ENCODE measurements at regions not wholly inside any gene's neighbourhood (a gene's known extent, or its start where the extent isn't known, plus 50 kb on each side); places are given as distances from the start of the nearest gene placed in this dataset.
A peak's percentile ranks its signal among the peaks of the same experiment; 100 is the strongest.
"Not testable (repeated sequence)": the region's sequence is repeated elsewhere in the genome, so short reads cannot be mapped to it uniquely, and the experiment has no call there.

DNA sequence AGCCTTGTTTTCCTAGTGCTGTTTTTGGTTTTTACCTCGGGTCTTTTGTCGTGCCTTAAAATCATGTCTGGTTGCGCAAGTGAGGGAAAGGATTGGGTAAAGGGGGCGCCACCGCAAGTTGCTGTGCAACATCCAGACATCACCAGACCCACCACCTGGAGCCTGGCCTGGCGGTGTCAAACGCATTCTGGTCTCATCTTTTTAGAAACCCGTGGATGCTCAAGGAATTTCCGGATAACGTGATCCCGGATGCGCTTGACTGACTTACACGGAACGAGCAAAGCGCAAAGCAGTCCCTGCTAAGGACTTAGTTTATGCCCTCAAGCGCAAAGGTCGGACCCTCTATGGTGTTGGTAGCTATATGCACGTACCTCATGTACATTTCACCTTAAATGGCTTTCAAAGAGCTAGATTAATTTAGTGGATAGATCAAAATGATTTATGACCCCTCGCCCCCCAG, 105.2 kb downstream of the OR2B2 start:
- peak; percentile 69 for DNase-seq (ENCODE audit: low spot score)

DNA sequence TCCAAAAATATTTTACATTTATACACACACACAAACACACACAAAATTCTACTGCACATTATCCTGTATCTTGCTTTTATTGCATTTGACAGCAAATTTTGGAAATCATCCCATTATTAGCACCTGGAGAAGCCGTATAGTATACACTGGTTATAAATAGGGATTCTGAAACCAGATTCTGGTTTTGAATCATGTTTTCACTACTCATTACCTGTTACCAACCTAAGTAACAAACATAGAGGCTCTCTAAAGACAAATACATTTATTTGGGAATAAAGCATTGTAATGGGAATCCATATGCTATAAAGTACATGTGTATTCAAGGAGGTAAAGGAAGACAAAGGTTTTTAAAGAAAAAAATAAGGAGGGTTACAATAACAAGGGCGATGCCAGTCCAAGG, 106.8 kb downstream of the OR2B2 start:
- no peak for DNase-seq (ENCODE audit: low spot score)

DNA sequence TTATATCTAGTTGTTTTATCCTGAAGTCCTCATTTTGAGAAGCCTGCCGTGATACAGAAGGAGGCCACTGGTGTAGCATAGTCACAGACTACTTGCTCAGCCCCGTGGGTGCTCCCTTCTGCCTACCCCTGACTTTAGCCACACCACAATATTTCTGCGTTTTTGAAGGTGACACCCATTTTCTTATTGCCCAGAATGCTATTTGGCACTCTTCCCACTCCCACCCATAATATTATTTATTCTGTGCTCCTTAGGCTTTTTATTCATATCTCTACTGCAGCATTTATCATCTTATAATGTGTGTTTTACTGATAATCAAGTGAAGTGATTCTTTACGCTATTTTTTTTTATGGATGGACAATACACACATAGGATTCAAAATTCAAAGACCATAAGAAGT, 107.3 kb downstream of the OR2B2 start:
- DNase-seq (ENCODE audit: low spot score): no peak

DNA sequence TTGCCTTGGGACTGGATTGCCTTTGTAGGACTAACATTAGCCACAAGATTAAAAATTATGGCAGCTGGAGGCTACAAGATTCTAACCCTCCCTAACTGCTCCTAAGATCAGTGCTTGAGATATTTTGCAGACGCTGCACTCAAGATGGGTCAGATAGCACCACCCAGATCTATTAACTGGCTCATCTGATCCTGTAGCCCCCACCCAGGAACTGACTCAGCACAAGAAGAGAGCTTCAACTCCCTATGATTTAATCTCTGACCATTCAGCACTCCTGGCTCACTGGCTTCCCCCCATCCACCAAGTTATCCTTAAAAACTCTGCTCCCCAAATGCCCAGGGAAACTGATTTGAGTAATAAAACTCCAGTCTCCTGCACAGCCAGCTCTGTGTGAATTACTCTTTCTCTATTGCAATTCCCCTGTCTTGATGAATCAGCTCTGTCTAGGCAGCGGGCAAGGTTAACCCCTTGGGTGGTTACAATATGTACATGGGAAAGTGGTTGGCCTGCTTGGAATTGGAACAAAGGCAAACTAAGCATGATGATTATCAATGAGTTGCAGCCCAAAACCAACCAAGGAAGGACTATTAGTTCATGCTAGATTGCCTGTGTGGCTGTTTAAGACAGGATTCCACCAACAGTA, 111.3 kb downstream of the OR2B2 start:
- no peak for DNase-seq (ENCODE audit: low spot score)

DNA sequence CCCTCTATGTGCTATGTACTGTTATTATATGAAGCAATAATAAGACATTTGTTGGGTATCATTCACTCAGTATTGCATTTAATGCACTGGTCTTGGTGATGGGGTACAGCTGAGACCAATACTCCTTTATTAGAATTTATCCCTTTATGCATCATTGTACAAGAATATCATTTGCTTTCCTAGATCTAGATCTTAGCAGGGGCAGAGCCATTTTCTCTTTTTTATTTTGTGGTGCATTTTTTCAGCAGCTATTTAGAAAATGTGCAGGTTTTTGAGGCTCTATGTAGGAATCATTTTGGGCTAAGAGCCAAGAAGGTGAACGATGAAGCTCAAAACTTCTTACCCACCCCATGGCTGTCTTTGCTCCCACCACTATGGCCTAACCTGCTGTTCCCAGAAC, 114.2 kb downstream of the OR2B2 start:
- DNase-seq (ENCODE audit: low spot score): no peak

DNA sequence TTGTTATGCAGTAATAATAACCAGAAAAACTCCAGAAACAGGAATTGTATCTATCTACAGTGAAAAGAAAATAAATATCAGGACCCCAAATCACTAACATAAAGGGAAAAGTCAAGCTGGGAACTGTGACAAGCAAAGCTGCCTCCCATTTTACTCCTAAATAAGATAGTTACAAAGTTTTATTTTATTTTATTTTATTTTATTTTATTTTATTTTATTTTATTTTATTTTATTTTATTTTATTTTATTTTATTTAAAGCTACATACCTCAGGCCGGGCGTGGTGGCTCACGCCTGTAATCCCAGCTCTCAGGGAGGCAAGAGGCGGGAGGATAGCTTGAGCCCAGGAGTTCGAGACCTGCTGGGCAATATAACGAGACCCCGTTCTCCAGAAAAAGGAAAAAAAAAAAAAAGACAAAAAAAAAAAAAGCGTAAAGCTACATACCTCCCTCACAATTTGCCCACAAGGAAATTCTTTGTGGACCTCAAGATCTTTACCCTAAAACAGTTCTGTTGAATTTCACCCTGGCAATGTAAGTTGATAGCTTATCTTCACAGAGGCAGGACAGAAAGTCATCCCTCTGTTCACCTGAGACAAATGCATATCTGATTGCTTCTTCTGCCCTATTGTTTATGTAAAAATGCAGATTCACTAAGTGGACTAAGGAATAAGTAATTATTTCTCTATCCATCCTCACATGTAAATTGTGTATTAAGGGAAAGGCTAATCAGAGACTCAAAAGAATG, 115.3 kb downstream of the OR2B2 start:
- DNase-seq (ENCODE audit: low spot score): not testable (repeated sequence)

DNA sequence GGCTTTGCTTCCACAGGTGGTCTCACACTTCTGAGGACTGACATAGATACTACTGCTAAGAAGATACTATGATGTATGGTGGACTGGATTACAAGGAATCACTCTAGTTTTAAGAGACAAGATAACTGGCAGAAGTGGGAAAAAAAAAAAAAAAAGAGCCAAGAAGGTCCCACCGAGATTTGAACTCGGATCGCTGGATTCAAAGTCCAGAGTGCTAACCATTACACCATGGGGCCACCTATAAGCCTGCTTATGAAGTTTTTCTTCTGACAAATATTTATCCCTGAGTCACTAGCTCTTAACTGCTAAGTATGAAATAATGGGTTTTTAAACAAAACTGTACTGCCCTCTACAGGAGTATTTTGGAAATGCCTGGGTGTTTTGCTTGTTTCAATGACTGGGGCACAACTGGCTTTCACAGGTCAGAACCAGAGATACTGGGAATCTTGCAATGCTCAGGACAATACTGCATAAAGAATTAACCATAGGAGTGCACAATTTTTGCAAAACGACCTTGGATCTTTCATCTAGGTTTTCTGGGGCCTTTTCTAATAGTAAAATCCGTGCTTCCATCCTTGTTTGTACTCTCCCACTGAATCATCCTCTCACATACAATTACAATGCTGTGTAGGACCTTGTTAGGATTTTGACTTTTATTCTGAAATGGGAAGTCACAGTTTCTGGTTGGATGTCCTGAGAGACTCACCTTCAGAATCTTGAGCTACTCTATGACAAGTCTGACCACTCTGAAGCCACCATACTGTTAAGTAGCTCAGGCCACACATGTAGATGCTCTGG, 116.3 kb downstream of the OR2B2 start:
- DNase-seq (ENCODE audit: low spot score): peak; percentile 98

DNA sequence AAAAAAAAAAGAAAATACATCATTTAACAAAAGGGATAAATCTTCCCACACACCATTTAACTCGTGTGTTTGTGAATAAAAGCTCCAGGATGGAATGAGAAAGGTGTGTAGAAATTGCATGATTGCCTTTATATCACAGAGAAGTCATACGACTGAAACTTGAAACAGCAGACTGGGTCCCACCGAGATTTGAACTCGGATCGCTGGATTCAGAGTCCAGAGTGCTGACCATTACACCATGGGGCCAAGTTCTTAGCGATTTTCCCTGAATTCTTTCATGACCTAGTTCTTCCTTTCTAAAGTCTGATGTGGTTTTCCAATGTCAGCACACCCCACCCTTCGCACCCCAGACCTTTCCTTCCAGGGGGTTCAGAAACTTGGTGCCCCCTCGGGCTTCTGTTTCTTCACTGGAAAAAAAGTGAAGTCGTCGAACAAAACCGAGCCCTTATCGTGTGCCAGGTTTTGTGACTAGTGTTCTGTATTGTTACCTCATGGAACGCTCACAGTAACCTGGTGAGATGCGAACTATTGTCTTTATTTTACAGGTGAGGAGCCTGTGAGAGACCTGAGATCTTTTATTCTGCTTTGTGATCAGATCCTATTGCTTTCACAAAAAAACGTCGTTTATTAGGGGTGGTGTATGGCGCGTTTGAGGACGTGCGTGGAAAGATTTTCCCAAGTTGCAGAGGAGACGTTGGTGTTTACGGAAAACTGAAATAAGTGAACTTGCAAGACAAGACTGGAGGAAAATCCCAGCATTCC, 120.8 kb downstream of the OR2B2 start:
- DNase-seq (ENCODE audit: low spot score): peak; percentile 89

DNA sequence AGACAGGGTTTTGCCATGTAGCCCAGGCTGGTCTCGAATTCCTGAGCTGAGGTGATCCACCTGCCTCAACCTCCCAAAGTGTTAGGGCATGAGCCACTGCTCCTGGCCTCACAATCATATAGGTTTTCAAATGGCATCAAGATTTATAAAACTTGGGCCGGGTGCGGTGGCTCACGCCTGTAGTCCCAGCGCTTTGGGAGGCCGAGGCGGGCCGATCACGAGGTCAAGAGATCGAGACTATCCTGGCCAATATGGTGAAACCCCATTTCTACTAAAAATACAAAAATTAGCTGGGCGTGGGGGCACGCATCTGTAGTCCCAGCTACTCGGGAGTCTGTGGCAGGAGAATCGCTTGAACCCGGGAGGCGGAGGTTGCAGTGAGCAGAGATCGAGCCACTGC, 123.8 kb downstream of the OR2B2 start:
- DNase-seq (ENCODE audit: low spot score): not testable (repeated sequence)

DNA sequence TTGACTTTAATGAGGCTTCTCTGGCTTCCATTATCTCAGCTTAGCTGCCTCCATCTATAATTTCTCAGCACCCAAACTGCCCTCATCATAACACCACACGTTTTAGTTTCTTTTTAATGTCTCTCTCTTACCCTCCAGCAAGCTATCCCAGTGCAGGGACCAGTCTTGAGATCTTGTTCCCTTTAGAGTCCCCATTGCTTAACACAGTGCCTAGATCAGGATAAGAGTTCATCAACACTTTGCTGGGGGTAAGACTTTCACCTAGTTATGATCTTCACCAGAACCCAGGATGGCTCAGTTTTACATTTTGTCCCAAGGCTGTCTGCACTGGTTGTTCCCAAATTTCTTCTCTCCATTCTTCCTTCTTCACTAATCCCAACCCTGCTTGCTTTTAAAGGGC, 126.1 kb downstream of the OR2B2 start:
- DNase-seq (ENCODE audit: low spot score): no peak

DNA sequence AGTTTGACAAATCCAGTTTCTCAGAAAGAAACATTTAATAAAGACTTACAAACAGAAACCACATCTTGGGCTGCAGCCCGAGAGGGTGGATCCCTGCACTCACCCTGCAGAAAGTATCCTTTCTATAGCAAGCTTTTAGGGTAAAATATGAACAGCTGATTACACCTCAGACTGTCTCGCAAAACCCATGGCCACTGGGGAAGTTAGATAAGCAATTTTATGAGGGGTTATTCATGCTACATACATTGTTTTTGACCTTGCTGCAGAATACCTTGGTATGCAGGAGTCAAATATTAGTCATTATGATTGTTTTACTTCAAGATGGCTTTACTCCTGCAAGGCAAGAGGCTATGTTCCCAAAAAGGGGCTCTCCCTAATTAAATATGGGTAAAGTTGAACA, 126.9 kb downstream of the OR2B2 start:
- peak; percentile 25 for DNase-seq (ENCODE audit: low spot score)

DNA sequence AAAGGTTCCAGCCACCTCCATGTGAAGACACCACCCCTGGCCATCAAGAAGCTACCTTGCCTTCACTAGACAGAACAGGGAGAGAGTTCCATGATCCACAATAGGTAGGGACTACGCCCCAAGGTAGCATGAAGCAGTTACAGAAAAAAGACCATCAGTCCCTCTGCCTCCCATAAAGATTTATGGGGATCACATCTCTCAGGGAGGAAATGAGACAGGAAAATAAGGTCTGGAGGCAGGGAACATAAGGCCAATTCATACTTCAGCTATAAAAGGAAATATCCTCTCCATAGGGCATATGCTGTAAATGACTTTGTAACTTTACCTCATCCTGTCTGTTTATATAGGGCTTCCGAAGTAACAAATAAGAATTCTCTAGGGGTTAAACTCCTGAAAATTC, 129.4 kb downstream of the OR2B2 start:
- DNase-seq (ENCODE audit: low spot score): no peak

DNA sequence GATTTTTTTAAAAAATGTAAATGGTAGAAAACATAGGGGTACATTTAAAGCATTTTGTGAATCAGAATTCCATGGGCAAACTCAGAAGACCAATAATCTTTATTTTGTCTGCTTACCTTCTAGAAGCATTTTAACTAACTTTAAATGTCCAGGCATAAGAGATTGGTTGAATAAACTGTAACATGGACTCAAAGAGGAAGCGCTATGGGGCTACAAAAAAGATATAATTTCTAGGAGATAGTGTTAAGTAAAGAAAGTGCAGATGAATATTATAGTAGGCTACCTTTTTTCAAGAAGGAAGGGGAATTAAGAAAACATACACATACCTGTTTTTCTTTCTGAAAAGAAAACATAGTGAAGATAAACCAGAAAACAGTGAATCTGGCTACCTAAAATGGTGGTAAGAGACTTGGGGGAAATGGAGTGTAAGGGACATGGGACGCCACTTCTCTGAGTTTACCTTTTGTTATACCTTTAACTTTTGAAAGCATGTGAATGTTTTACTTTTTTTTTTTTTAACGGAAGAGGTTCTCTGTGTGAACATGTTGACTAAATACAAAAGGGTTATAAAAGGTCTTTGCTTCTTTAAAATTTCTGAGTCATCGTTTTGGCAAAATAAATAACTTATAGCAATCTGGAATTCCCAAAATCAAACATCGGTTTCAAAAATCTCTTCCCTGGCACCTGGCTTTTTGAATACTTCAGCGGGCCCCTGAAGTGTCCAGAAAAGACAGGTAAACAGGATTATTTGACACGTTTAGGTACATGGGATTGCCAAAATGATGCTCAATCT, 133.4 kb downstream of the OR2B2 start:
- no peak for DNase-seq (ENCODE audit: low spot score)

DNA sequence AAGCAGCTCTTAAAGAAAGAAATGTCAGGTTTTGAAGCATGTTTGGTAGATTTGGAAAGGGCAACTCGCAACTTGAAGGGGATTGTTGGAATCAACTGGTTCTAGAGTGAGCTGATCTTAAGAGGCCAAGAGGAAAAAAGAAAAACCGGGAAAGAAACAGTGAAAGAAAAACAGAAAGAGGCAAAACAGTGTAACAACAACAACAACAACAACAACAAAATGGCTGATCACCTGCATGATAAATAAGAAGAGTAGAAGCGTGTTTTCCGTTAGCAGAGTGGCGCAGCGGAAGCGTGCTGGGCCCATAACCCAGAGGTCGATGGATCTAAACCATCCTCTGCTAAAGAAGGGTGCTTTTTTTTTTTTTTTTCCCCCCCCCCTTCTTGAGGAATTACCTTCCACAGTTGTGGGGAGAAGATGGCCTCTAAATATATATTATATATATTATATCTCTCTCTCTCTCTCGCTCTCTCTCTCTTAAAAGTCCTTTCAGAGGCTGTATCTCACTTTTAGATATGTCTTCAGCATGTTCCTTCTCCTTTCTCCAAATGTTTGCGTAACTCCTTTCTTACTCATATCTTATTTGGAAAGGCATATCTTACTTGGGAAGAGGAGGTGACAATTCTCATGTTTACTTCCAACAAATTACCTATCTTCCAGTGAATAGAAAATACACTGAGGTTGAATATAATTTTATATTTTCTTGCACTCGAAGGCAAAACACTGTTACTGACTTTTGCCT, 134.4 kb downstream of the OR2B2 start:
- no peak for DNase-seq (ENCODE audit: low spot score)

DNA sequence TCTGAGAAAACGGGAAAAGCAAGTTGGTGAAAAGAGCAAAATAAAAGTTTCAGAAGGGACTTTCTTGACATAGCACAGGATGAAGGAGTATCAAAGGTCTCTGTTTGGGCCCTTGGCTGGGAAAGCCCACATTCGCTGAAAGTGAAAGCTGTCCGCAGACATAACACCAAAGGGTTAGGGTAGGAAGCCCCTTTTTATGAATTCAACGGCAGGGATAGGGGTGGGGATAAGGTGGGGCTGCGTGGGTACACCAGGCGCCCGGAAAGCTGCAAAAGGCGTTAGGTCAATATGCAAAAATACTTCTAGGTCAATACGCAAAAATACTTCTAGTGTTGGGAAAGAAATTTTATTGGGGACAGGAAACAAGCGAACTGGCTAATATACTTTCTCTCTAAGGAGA, 135.1 kb downstream of the OR2B2 start:
- no peak for DNase-seq (ENCODE audit: low spot score)

DNA sequence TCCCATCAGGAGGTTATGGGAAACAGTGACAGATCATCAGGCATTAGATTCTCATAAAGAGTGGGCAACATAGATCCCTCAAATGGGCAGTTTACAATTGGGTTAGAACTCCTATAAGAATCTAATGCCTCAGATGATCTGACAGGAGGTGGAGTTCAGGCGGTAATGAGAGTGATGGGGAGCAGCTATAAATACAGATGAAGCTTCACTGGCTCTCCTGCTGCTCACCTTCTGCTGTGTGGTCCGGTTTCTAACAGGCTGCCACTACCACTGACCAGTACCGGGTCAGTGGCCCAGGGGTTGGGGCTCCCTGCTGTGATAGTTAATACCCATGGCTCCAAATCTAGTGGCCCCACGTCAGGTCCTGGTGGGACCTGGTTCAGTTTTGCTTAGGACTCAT, 135.7 kb downstream of the OR2B2 start:
- DNase-seq (ENCODE audit: low spot score): no peak

DNA sequence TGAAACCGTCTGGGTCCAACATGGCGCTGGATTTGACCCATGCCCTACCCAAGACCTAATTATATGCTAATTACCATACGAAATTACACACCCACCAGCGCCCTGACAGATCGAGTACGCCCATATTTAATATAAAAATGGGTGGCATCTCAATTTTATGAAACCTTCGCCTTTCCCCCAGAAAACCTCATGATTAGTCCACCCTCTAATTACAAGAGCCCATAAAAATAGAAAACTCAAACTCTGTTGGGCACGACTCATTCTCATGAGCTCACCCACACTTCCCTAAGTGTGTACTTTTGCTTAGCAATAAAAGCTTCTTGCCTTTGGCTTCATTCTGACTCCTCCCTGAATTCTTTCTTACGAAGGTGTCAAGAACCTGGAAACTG, 136.4 kb downstream of the OR2B2 start:
- DNase-seq (ENCODE audit: low spot score): no peak

DNA sequence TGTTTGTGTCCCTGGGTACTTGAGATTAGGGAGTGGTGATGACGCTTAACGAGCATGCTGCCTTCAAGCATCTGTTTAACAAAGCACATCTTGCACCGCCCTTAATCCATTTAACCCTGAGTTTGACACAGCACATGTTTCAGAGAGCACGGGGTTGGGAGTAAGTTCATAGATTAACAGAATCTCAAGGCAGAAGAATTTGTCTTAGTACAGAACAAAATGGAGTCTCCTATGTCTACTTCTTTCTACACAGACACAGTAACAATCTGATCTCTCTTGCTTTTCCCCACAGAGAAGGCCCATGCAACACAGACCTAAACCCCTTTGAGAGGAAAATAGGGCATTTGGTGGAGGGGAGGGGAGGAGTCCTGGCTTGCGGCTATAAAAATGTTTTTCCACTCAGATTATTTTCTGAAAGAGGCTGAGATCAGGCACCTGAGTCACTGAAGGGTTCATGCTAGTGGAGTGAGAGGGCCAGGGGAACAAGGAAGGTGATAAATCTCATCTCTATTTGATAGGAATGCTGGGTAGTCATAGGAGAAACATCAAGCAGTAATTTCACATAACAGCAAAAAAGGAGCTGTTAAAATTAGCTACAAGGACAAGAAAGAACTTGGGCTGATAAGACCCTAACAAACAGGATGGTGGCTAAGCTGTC, 136.9 kb downstream of the OR2B2 start:
- DNase-seq (ENCODE audit: low spot score): not testable (repeated sequence)

DNA sequence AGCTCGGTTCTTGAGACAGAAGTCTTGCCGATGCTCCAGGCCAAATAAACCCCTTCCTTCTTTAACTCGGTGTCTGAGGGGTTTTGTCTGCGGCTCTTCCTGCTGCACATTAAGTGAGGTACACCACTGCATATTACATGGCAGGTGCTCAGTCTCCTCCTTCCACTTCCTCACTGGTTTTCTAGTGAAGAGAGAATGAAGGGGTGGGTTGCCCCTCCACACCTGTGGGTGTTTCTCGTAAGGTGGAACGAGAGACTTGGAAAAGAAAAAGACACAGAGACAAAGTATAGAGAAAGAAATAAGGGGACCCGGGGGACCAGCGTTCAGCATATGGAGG, 138.0 kb downstream of the OR2B2 start:
- not testable (repeated sequence) for DNase-seq (ENCODE audit: low spot score)
